ENCODE measurements at regions not wholly inside any gene's neighbourhood (a gene's known extent, or its start where the extent isn't known, plus 50 kb on each side); places are given as distances from the start of the nearest gene placed in this dataset.

DNA sequence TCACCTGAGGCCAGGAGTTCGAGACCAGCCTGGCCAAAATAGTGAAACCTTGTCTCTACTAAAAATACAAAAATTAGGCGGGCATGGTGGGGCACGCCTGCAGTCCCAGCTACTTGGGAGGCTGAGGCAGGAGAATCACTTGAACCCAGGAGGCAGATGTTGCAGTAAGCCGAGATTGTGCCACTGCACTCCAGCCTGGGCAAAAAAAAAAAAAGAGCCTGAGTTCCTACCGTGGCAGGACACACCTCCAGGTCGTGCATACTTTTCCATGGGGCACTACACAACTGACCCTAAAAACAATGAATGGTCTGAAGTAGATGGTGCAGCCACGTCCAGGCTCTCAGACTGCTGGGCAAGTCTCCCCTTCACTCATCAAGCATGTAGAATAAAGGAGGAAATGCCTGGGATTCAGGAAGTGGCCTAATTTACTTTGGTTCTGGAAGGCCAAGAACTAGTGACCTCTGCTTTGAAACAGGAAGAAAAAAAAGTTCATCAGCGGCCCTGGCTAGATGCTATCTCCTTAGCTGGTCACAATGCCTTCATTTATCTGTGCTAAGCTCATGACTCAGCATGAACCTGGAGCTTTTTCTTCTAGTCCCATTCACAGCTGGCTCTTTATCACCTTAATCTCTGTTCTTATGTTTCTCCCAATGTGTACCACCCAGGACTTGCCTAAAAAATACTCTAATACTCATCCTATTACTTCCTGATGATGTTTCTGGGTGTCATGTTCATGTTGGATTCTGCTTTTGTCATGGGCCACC lies 55.8 kb upstream of the OR6J1 start:
- TF ChIP-seq, protein P1, sequence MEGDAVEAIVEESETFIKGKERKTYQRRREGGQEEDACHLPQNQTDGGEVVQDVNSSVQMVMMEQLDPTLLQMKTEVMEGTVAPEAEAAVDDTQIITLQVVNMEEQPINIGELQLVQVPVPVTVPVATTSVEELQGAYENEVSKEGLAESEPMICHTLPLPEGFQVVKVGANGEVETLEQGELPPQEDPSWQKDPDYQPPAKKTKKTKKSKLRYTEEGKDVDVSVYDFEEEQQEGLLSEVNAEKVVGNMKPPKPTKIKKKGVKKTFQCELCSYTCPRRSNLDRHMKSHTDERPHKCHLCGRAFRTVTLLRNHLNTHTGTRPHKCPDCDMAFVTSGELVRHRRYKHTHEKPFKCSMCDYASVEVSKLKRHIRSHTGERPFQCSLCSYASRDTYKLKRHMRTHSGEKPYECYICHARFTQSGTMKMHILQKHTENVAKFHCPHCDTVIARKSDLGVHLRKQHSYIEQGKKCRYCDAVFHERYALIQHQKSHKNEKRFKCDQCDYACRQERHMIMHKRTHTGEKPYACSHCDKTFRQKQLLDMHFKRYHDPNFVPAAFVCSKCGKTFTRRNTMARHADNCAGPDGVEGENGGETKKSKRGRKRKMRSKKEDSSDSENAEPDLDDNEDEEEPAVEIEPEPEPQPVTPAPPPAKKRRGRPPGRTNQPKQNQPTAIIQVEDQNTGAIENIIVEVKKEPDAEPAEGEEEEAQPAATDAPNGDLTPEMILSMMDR (IDR thresholded peaks at IDR 0.05), result no peak
- TF ChIP-seq EZH2 (IDR thresholded peaks at IDR 0.05) (no peak), EZH2phosphoT487 (IDR thresholded peaks at IDR 0.05) (no peak)
